ES-I3 (cell line): ENCODE measurements at regions not wholly inside any gene's neighbourhood (a gene's known extent, or its start where the extent isn't known, plus 50 kb on each side); places are given as distances from the start of the nearest gene placed in this dataset.
"Not testable (repeated sequence)": the region's sequence is repeated elsewhere in the genome, so short reads cannot be mapped to it uniquely, and the experiment has no call there.

Experiments
- H3K36me3 ChIP-seq: 2 replicates; pipeline ENCODE4 v1.6.1; 2013; ENCODE audit warnings: mild to moderate bottlenecking, low read length, control low read depth, moderate library complexity; ENCODE audit not compliant: insufficient read depth
- H3K4me1 ChIP-seq: 2 replicates; pipeline ENCODE4 v1.6.1; 2013; ENCODE audit warnings: mild to moderate bottlenecking, control low read depth, low read length; ENCODE audit not compliant: insufficient read depth
- H3K9ac ChIP-seq: 2 replicates; pipeline ENCODE4 v1.6.1; 2013; ENCODE audit warnings: low read depth, mild to moderate bottlenecking, low read length, moderate library complexity
- H3K9me3 ChIP-seq: 2 replicates; pipeline ENCODE4 v1.6.1; 2013; ENCODE audit warnings: mild to moderate bottlenecking, low read length, moderate library complexity; ENCODE audit not compliant: control insufficient read depth, insufficient read depth

- H3K36me3 ChIP-seq: no peaks in the 10 kb centered on the region
Measured at GRCh38 chr4:131764730-131765129, 1384.4 kb upstream of the PCDH10 start.

GRCh38 chr4:131774382-131774781 lies 1374.7 kb upstream of the PCDH10 start:
- H3K36me3 ChIP-seq, H3K9me3 ChIP-seq, H3K9ac ChIP-seq, H3K4me1 ChIP-seq: not testable (repeated sequence)

More at GRCh38 chr4:131764730-131765129, 1384.4 kb upstream of the PCDH10 start:
- Histone ChIP-seq H3K4me1 (no peaks in the 10 kb centered on the region), H3K9ac (no peak overlapping the region), H3K9me3 (no peaks in the 10 kb centered on the region)

GRCh38 chr4:131810565-131810964 lies 1338.5 kb upstream of the PCDH10 start:
- H3K4me1 ChIP-seq: not testable (repeated sequence)

More at GRCh38 chr4:131810565-131810964, 1338.5 kb upstream of the PCDH10 start:
- H3K36me3 ChIP-seq, H3K9me3 ChIP-seq, H3K9ac ChIP-seq: not testable (repeated sequence)
